CD4-positive, alpha-beta T cell treated with Interferon alpha-2 for 1 hour (primary cell): ENCODE measurements at regions not wholly inside any gene's neighbourhood (a gene's known extent, or its start where the extent isn't known, plus 50 kb on each side); places are given as distances from the start of the nearest gene placed in this dataset.
A peak's percentile ranks its signal among the peaks of the same experiment; 100 is the strongest.

Source experiments
- DNase-seq, 2 donors: peaks; one replicate each; pipeline ENCODE4 v3.0.0-alpha.2; 2020 to 2022

- no peak for DNase-seq
Measured at GRCh38 chrX:9087271-9088040, 53.5 kb upstream of the FAM9B start.

- DNase-seq = no peak
Measured at GRCh38 chrX:9088896-9089295, 55.0 kb upstream of the FAM9B start.

GRCh38 chrX:9090766-9091165 is 56.8 kb upstream of the FAM9B start:
- no peak for DNase-seq

GRCh38 chrX:9091258-9091657 is 57.3 kb upstream of the FAM9B start:
- peak in 1 of 2 donors; percentile 17 for DNase-seq

- no peak for DNase-seq
Measured at GRCh38 chrX:9102956-9103355, 69.0 kb upstream of the FAM9B start.

- no peak for DNase-seq
Measured at GRCh38 chrX:9108054-9108453, 74.1 kb upstream of the FAM9B start.

GRCh38 chrX:9110808-9111207 is 76.9 kb upstream of the FAM9B start:
- no peak for DNase-seq

- DNase-seq = no peak
Measured at GRCh38 chrX:9114245-9114644, 80.3 kb upstream of the FAM9B start.

- no peak for DNase-seq
Measured at GRCh38 chrX:9117851-9118250, 83.9 kb upstream of the FAM9B start.

- DNase-seq = no peak
Measured at GRCh38 chrX:9122519-9123245, 88.8 kb upstream of the FAM9B start.

GRCh38 chrX:9127986-9128385 is 94.1 kb upstream of the FAM9B start:
- no peak for DNase-seq

- no peak for DNase-seq
Measured at GRCh38 chrX:9130031-9130430, 96.1 kb upstream of the FAM9B start.

GRCh38 chrX:9131066-9131465 is 97.1 kb upstream of the FAM9B start:
- DNase-seq = no peak

GRCh38 chrX:9132036-9132638 is 98.2 kb upstream of the FAM9B start:
- no peak for DNase-seq

GRCh38 chrX:9133426-9133825 is 99.5 kb upstream of the FAM9B start:
- no peak for DNase-seq

GRCh38 chrX:9134366-9134765 is 100.4 kb upstream of the FAM9B start:
- DNase-seq = no peak

- DNase-seq = no peak
Measured at GRCh38 chrX:9135901-9136510, 102.1 kb upstream of the FAM9B start.

GRCh38 chrX:9137152-9137551 is 103.2 kb upstream of the FAM9B start:
- no peak for DNase-seq

GRCh38 chrX:9141496-9141895 is 107.6 kb upstream of the FAM9B start:
- DNase-seq = no peak

GRCh38 chrX:9144701-9145241 is 110.8 kb upstream of the FAM9B start:
- DNase-seq = no peak

- no peak for DNase-seq
Measured at GRCh38 chrX:9146657-9147056, 112.7 kb upstream of the FAM9B start.

- no peak for DNase-seq
Measured at GRCh38 chrX:9147086-9147485, 113.2 kb upstream of the FAM9B start.

- DNase-seq = no peak
Measured at GRCh38 chrX:9147726-9148125, 113.8 kb upstream of the FAM9B start.
